K562 (cell line): ENCODE measurements at regions not wholly inside any gene's neighbourhood (a gene's known extent, or its start where the extent isn't known, plus 50 kb on each side); places are given as distances from the start of the nearest gene placed in this dataset.

ENCODE experiments used
- ATAC-seq: fragments of 200-7000 bp; cut with Tn5 transposase; 3 replicates; pipeline ENCODE4 v1.9.1; 2020; ENCODE audit warnings: moderate library complexity
- BruUV-seq: library from RNA; stranded (reverse); fragments of 400-500 nt; replicated peaks from 2 replicates; lab custom pipeline; 2021; lab: Mats Ljungman, UMichigan
- CTCF ChIA-PET: fragments of 300-600 bp; formaldehyde crosslinking; extraction: SDS; loops from one replicate; lab custom pipeline; 2021; ENCODE audit warnings: low intra/inter-chr PET ratio; lab: Yijun Ruan, JAX
- POLR2A ChIA-PET: fragments of 300-600, 350-650 bp; sonication (Branson Sonifier 250); formaldehyde crosslinking; extraction: SDS; loops from one replicate; lab custom pipeline; 2021; ENCODE audit warnings: antibody characterized with exemption, inconsistent platforms; lab: Yijun Ruan, JAX
- DNase-seq, 4 experiments: peaks; one replicate each; pipeline versions ENCODE4 v3.0.0 to v3.0.0-alpha.2; 2011 to 2018; ENCODE audit warnings: low spot score in 3 of 4, mixed read lengths in 3 of 4; ENCODE audit errors: extremely low read depth in 1 of 4
- FAIRE-seq: peaks from 2 replicates; lab custom pipeline; 2011; peaks lifted over from hg19 to GRCh38; lab: Jason Lieb, UNC
- H2AFZ ChIP-seq: 2 replicates; pipeline ENCODE4 v1.6.0; 2011; ENCODE audit warnings: low read depth, low read length, control low read depth, inconsistent platforms
- H3K27ac ChIP-seq: fragments of 200-600 bp; 3 replicates; pipeline ENCODE4 v1.8.0; 2011; ENCODE audit warnings: low read depth, mild to moderate bottlenecking, control low read depth, inconsistent platforms, low read length, moderate library complexity, mixed read lengths; ENCODE audit errors: extremely low read depth
- H3K27me3 ChIP-seq, 2 experiments: fragments of 300-600 bp in 1 of 2; 2 replicates in 1 of 2; 3 replicates in 1 of 2; pipeline versions ENCODE4 v1.6.0 to v1.8.0; 2011; ENCODE audit warnings: inconsistent platforms in 2 of 2, low read length in 2 of 2, mild to moderate bottlenecking in 1 of 2, mixed read lengths in 1 of 2, moderate library complexity in 1 of 2; ENCODE audit not compliant: control insufficient read depth in 2 of 2, insufficient read depth in 2 of 2
- H3K36me3 ChIP-seq: fragments of 300-600 bp; 3 replicates; pipeline ENCODE4 v1.8.0; 2011; ENCODE audit warnings: mild to moderate bottlenecking, low read length, inconsistent platforms; ENCODE audit not compliant: control insufficient read depth, insufficient read depth
- H3K4me1 ChIP-seq, 2 experiments: fragments of 200-600 bp in 1 of 2; replicated peaks in 1 of 2; 2 replicates in 1 of 2; 3 replicates in 1 of 2; pipeline versions ENCODE4 v1.5.1 to v1.8.0; 2011; ENCODE audit warnings: inconsistent platforms in 2 of 2, low read length in 2 of 2, mild to moderate bottlenecking in 1 of 2, mixed read lengths in 1 of 2, moderate library complexity in 1 of 2; ENCODE audit not compliant: control insufficient read depth in 2 of 2, insufficient read depth in 2 of 2
- H3K4me2 ChIP-seq: 2 replicates; pipeline ENCODE4 v1.6.1; 2011; ENCODE audit warnings: low read length, control low read depth, inconsistent platforms, mixed read lengths; ENCODE audit not compliant: insufficient read depth
- H3K4me3 ChIP-seq: fragments of 200-600 bp; sonication (generic), shearing (Covaris generic); 2 replicates; pipeline ENCODE4 v1.5.1; 2016; ENCODE audit warnings: control low read depth, inconsistent platforms
- H3K79me2 ChIP-seq: fragments of 200-600 bp; 3 replicates; pipeline ENCODE4 v1.8.0; 2011; ENCODE audit warnings: low read length, inconsistent platforms; ENCODE audit not compliant: control insufficient read depth, insufficient read depth
- H3K9ac ChIP-seq, 2 experiments: 2 replicates each; pipeline versions ENCODE4 v1.6.0 to v1.6.1; 2011; ENCODE audit warnings: low read depth in 2 of 2, low read length in 2 of 2, control low read depth in 1 of 2, inconsistent platforms in 1 of 2, mild to moderate bottlenecking in 1 of 2, mixed read lengths in 1 of 2; ENCODE audit not compliant: insufficient read depth in 1 of 2
- H3K9me1 ChIP-seq: one replicate; pipeline ENCODE4 v1.6.0; 2011; ENCODE audit warnings: inconsistent platforms, mild to moderate bottlenecking, low read length, moderate library complexity; ENCODE audit not compliant: control insufficient read depth, insufficient read depth
- H3K9me3 ChIP-seq: replicated peaks from 2 replicates; pipeline ENCODE4 v1.5.1; 2011; ENCODE audit warnings: low read depth, low read length, inconsistent platforms; ENCODE audit not compliant: control insufficient read depth, insufficient read depth
- H4K20me1 ChIP-seq: replicated peaks from 2 replicates; pipeline ENCODE4 v1.6.1; 2011; ENCODE audit warnings: low read length, inconsistent platforms, mixed read lengths; ENCODE audit not compliant: control insufficient read depth, insufficient read depth
- HDAC1 ChIP-seq, 2 experiments: fragments of 450-650 bp; IDR thresholded peaks; 2 replicates each; pipeline ENCODE4 v1.6.1; 2016 to 2017; ENCODE audit warnings: inconsistent platforms in 1 of 2, mild to moderate bottlenecking in 1 of 2, moderate library complexity in 1 of 2
- MAFF ChIP-seq: IDR thresholded peaks from 2 replicates; pipeline ENCODE4 v1.6.1; 2012; ENCODE audit warnings: low read length, improper control_type of control experiment
- PML ChIP-seq: IDR thresholded peaks from 2 replicates; pipeline ENCODE4 v1.6.1; 2012; ENCODE audit warnings: low read length, inconsistent platforms
- RBM14 ChIP-seq: fragments of 200-400 bp; formaldehyde crosslinking; IDR thresholded peaks from 2 replicates; pipeline ENCODE4 v1.6.1; 2018; ENCODE audit warnings: low read depth, mild to moderate bottlenecking, low read length, moderate library complexity, borderline replicate concordance; ENCODE audit not compliant: insufficient read depth
- SMAD1 ChIP-seq: fragments of 150-350 bp; IDR thresholded peaks from 2 replicates; pipeline ENCODE4 v1.6.1; 2014; ENCODE audit warnings: low read length, low read depth; ENCODE audit not compliant: partially characterized antibody
- TBP ChIP-seq: optimal IDR thresholded peaks from 2 replicates; pipeline ENCODE3; 2011; ENCODE audit warnings: low read depth, low read length, improper control_type of control experiment
- ZNF436 ChIP-seq: fragments of 250-450, 450-650 bp; sonication (Bioruptor Pico); formaldehyde crosslinking; IDR thresholded peaks from 2 replicates; pipeline ENCODE4 v1.7.0; 2020; ENCODE audit warnings: mild to moderate bottlenecking
- ZNF586 ChIP-seq: fragments of 450-650 bp; formaldehyde crosslinking; conservative IDR thresholded peaks from 2 replicates; pipeline ENCODE4 v1.4.0; 2020; ENCODE audit warnings: mild to moderate bottlenecking, moderate library complexity
- WGBS: fragments of 100-300 bp; shearing (Covaris generic); methylation state at CpG from one replicate; pipeline ENCODE4 v1.1.6; 2016; ENCODE audit warnings: low coverage, mixed read lengths; ENCODE audit not compliant: insufficient coverage; ENCODE audit errors: missing lambda C conversion rate; 5-methylcytosine and 5-hydroxymethylcytosine counted together
- in situ Hi-C: fragments of 300-500 bp; cut with MboI; formaldehyde crosslinking; loops from 4 replicates; pipeline ENCODE4 v1.15.0; 2018; ENCODE audit warnings: inconsistent platforms, mixed read lengths
- intact Hi-C: fragments of 100-400 bp; cut with micrococcal nuclease; formaldehyde crosslinking; loops from 2 replicates; pipeline ENCODE4 v1.14.2; 2022
- TF ChIP-seq, protein P1 (sequence below): conservative IDR thresholded peaks from 2 replicates; pipeline ENCODE4 v1.6.1; 2011; ENCODE audit warnings: low read depth, mild to moderate bottlenecking, low read length; ENCODE audit not compliant: control insufficient read depth
- TF ChIP-seq, protein P2 (sequence below): fragments of 450-650 bp; formaldehyde crosslinking; conservative IDR thresholded peaks from 2 replicates; pipeline ENCODE4 v1.4.0; 2022; ENCODE audit warnings: mild to moderate bottlenecking, missing genetic modification characterization

DNA sequence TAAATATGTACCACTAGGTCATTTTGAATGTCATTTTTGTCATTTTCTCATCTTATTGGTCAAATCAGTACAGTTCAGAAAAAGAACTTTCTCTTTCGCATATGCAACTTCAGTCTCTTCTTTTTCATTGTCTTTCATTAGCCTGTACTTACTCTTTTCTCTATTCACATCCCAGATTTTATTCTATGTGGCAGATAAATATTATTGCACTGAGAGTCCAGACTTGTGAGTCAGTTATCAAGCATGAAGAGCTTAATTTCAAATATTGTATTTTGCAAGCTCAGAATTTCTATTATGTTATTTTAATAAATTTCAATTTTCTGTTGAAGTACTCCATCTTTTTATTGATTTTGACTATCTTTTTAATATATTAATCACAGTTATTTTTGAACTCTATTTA, 105.2 kb upstream of the PALMD start:
- FAIRE-seq (no peak), DNase-seq (no peak), ATAC-seq (no peak)
- no peaks in the 10 kb centered on the region for H3K36me3 ChIP-seq
- no peaks in the 10 kb centered on the region for H3K9me3 ChIP-seq
- no peaks in the 10 kb centered on the region for H3K9me1 ChIP-seq
- TF ChIP-seq TBP (no peak), ZNF586 (no peak), SMAD1 (no peak), HDAC1 (IDR thresholded peaks at IDR 0.05) (no peak), RBM14 (no peak), MAFF (no peak), PML (no peak), ZNF436 (CRISPR knock-in tag) (no peak)
- TF ChIP-seq, protein P1, sequence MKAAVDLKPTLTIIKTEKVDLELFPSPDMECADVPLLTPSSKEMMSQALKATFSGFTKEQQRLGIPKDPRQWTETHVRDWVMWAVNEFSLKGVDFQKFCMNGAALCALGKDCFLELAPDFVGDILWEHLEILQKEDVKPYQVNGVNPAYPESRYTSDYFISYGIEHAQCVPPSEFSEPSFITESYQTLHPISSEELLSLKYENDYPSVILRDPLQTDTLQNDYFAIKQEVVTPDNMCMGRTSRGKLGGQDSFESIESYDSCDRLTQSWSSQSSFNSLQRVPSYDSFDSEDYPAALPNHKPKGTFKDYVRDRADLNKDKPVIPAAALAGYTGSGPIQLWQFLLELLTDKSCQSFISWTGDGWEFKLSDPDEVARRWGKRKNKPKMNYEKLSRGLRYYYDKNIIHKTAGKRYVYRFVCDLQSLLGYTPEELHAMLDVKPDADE, result no peak
- TF ChIP-seq, protein P2, sequence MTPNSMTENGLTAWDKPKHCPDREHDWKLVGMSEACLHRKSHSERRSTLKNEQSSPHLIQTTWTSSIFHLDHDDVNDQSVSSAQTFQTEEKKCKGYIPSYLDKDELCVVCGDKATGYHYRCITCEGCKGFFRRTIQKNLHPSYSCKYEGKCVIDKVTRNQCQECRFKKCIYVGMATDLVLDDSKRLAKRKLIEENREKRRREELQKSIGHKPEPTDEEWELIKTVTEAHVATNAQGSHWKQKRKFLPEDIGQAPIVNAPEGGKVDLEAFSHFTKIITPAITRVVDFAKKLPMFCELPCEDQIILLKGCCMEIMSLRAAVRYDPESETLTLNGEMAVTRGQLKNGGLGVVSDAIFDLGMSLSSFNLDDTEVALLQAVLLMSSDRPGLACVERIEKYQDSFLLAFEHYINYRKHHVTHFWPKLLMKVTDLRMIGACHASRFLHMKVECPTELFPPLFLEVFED (CRISPR knock-in tag), result no peak
- no TSS peak for BruUV-seq
- H3K4me3 ChIP-seq, result no peak overlapping the region
- H3K27ac ChIP-seq, result no peak overlapping the region
- ChIA-PET CTCF (interaction anchor here (0.6 kb wide), 1 partner anchor 913 kb away, joined by 3 read pairs; no protein-coding TSS in a partner anchor), POLR2A (no interaction called here)
- no peak overlapping the region for H3K4me2 ChIP-seq
- peaks cover 0 to 2% of the 10 kb centered on the region in 2 experiments; a peak in 2 of 5 replicates for H3K4me1 ChIP-seq
- no peaks in the 10 kb centered on the region for H3K79me2 ChIP-seq
- no peak overlapping the region for H3K9ac ChIP-seq
- H3K27me3 ChIP-seq, result no peaks in the 10 kb centered on the region
- H4K20me1 ChIP-seq, result no peaks in the 10 kb centered on the region
- in situ Hi-C loops, result no loop called here
- WGBS, result 53% methylated on average over 1 of the region's 1 CpG
- intact Hi-C loops, result no loop called here
- H2AFZ ChIP-seq, result no peak overlapping the region
